ENCODE measurements at regions not wholly inside any gene's neighbourhood (a gene's known extent, or its start where the extent isn't known, plus 50 kb on each side); places are given as distances from the start of the nearest gene placed in this dataset.

DNA sequence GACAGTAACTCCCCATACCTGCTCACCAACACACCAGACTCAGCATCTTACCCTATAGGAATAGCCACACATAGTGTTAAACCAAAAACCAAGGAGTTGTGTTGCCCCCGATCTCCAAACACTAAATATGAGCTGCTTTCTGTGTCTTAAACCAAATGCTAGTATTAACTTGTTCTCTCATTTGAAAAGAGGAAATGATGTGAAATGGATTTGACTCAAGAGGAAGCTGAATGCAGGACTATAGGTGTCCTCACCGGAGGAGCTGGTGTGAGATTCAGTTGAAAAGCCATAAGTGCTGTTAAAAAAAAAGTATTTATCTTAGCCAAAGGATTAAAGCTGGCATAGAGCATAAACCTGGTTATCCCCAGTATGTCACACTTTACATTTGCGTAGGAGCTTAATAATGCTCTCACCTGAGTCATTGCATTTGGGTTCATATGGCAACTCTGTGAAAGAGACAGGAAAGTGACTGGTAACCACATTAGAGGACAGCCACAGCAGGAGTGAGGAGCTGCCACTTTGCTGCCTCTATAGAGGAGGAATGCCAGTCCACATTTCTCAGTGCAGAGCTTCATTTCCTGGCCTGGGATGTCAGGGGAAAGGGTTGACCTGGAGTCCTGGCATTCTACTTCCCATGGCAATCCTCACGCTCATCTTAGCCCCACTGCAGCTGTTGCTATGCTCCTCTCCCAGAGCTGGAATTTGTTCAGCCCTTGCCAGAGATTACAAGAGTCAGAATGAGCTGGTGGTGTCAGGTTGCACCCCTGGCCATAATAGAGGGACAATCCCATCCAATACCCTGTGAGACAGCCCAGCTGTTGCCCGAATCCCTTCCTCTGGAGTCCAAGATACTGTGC is 143.3 kb upstream of the ANKFN1 start:
- TF ChIP-seq GATA3 (IDR thresholded peaks at IDR 0.05; ENCODE audit: low read depth, low read length) (no peak), GATA2 (IDR thresholded peaks at IDR 0.05; ENCODE audit: low read depth, low read length) (no peak)

GRCh38 chr17:56011406-56012131 is 141.7 kb upstream of the ANKFN1 start:
- TF ChIP-seq GATA2 (IDR thresholded peaks at IDR 0.05; ENCODE audit: low read depth, low read length) (no peak), GATA3 (IDR thresholded peaks at IDR 0.05; ENCODE audit: low read depth, low read length) (no peak)

DNA sequence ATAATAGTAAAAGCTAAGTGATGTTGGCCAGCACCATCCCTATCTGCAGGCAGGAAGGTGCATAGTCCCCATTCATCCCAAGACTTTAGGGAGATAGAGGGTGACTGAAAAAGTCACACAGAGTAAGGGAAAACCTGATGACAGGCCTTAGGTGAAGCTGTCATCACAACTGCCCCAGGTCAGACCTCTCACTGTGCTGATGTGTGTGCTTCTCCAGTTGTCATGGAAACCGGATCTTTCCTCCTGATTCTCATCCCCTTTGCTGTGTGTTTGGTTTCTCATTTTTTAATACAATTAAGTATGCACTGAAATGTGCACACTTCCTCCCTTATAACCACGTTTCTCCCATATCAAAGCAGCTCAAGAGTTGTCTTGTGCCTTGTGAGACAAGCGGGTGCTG is 135.1 kb upstream of the ANKFN1 start:
- no peak for TF ChIP-seq GATA2 (IDR thresholded peaks at IDR 0.05; ENCODE audit: low read depth, low read length)
- no peak for TF ChIP-seq GATA3 (IDR thresholded peaks at IDR 0.05; ENCODE audit: low read depth, low read length)

DNA sequence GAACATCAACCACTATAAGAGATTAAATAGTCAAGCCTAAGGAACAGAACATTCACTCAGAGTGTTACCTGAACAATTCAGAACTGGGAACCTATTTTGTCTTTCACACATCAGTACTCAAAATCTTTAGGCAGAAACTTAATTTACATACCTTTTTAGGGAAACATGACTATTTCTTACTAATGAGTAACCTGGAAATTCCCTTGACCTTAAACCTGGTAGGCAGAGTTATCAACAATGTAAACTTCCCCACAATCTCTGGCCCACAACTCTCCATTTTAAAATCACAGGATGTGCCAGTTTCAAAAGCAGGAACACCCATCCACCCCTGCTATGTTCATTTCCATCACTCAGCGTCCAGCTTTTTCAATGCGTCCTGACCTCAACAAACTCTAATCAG is 132.9 kb upstream of the ANKFN1 start:
- TF ChIP-seq GATA2 (IDR thresholded peaks at IDR 0.05; ENCODE audit: low read depth, low read length) = no peak
- TF ChIP-seq GATA3 (IDR thresholded peaks at IDR 0.05; ENCODE audit: low read depth, low read length) = no peak

DNA sequence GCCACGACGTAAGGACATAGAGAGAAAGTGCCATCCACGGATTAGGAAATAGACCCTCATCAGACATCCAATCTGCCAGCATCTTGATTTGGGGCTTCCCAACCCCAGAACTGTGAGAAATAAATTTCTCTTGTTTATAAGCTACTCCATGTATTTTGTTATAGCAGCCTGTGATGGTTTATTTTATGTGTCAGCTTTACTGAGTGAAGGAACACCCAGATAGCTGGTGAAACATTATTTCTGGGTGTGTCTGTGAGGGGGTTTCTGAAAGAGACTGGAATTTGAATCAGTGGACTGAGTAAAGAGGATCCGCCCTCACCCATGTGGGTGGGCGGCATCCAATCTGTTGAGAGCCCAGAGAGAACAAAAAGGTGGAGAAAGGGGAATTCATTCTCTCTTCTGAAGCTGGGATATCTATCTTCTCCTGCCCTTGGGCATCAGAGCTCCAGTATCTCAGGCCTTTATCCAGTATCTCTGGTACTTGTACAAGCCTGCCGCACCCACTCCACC is 131.5 kb upstream of the ANKFN1 start:
- no peak for TF ChIP-seq GATA3 (IDR thresholded peaks at IDR 0.05; ENCODE audit: low read depth, low read length)
- no peak for TF ChIP-seq GATA2 (IDR thresholded peaks at IDR 0.05; ENCODE audit: low read depth, low read length)

DNA sequence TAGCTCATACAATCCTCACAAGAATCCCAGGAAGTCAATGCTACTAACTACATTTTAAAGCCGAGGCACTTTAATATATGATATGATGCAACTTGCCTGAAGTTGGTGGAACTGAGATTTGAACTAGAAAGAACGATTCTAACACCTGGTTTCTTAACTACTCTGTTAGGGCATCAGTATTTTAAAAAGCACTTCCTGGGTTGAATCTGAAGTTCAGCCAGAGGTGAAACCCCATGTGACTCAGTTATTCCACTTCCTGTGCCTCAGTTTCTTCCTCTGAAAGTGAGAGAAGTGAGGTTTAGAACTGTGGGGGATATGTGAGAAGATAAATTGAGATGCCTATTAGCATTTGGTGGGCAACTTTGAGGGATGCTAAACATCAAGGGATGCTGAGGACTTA is 129.4 kb upstream of the ANKFN1 start:
- TF ChIP-seq GATA2 (IDR thresholded peaks at IDR 0.05; ENCODE audit: low read depth, low read length) (no peak), GATA3 (IDR thresholded peaks at IDR 0.05; ENCODE audit: low read depth, low read length) (no peak)

GRCh38 chr17:56026915-56027314 is 126.4 kb upstream of the ANKFN1 start:
- TF ChIP-seq GATA3 (IDR thresholded peaks at IDR 0.05; ENCODE audit: low read depth, low read length) (no peak), GATA2 (IDR thresholded peaks at IDR 0.05; ENCODE audit: low read depth, low read length) (no peak)

- TF ChIP-seq GATA2 (IDR thresholded peaks at IDR 0.05; ENCODE audit: low read depth, low read length) = no peak
- no peak for TF ChIP-seq GATA3 (IDR thresholded peaks at IDR 0.05; ENCODE audit: low read depth, low read length)
Observed at GRCh38 chr17:56028837-56029236, 124.4 kb upstream of the ANKFN1 start.

DNA sequence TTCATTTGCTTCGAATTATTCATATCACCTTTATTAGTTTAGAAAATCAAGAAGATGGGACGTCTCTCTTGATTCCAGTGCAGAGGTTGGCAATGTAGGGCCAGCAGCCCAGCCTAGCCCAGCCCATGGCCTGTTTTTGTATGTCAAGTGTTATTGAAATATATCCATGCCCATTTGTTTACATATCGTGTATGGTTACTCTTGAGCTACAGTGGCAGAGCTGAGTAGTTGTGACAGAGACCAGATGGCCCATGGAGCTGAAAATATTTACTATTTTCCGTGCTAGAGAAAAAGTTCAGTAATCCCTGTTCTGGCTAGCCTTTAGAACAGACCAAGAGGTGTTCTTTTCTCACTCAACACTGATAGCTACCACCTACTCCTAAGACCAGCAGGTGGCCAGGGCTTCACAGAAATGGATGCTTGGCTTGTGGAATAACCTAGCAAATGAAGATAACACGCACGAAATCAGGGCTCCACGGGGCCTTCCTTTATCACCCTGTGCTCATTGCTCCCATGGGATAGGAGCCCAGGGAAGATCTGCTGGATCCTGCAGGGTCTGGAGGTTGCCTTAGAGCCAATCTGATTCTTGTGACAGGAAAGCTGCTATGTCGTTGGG is 123.2 kb upstream of the ANKFN1 start:
- no peak for TF ChIP-seq GATA3 (IDR thresholded peaks at IDR 0.05; ENCODE audit: low read depth, low read length)
- TF ChIP-seq GATA2 (IDR thresholded peaks at IDR 0.05; ENCODE audit: low read depth, low read length) = no peak

- TF ChIP-seq GATA3 (IDR thresholded peaks at IDR 0.05; ENCODE audit: low read depth, low read length) (no peak), GATA2 (IDR thresholded peaks at IDR 0.05; ENCODE audit: low read depth, low read length) (no peak)
Observed at GRCh38 chr17:56031636-56032035, 121.6 kb upstream of the ANKFN1 start.

GRCh38 chr17:56034197-56034635 is 119.1 kb upstream of the ANKFN1 start:
- TF ChIP-seq GATA3 (IDR thresholded peaks at IDR 0.05; ENCODE audit: low read depth, low read length) (no peak), GATA2 (IDR thresholded peaks at IDR 0.05; ENCODE audit: low read depth, low read length) (no peak)

DNA sequence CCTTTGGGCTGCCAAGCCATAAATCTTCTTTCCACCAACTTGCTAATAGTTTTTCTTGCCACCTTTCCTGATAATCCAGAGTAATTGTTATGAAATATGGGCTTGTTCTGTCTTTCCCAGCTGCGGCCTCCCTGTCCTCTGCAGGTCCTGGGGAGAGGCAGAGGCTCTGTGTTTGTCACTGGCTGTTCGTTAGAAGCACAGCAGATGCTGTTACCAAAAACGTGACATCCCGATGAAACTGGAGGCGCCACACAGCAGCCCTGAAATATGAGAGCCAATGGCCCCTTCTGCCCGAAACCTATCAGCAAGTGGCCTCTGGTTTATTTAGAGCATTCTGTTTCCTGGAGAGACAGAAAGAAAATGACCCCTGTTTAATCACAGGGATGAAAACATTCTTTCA is 115.1 kb upstream of the ANKFN1 start:
- TF ChIP-seq GATA2 (IDR thresholded peaks at IDR 0.05; ENCODE audit: low read depth, low read length) (no peak), GATA3 (IDR thresholded peaks at IDR 0.05; ENCODE audit: low read depth, low read length) (no peak)

DNA sequence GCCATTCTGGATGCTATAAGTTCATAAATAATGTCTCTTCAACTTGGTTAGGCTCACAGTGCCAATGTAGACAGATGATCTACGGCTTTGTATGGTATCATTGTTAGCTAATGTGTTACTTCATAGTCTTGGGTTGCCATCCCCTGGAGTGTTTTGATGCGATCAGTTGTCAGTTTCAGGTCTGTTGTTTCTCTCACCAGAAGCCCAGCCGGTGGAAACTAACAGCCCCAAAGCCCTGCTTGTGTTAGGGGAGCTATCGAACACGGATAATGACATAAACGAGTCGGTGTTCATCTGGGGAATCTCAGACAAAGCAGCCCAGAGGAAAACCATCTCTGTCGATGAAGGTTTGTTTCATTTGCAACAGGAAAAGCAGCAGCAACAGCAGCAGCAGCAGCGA is 107.4 kb upstream of the ANKFN1 start:
- TF ChIP-seq GATA3 (IDR thresholded peaks at IDR 0.05; ENCODE audit: low read depth, low read length) (no peak), GATA2 (IDR thresholded peaks at IDR 0.05; ENCODE audit: low read depth, low read length) (no peak)

DNA sequence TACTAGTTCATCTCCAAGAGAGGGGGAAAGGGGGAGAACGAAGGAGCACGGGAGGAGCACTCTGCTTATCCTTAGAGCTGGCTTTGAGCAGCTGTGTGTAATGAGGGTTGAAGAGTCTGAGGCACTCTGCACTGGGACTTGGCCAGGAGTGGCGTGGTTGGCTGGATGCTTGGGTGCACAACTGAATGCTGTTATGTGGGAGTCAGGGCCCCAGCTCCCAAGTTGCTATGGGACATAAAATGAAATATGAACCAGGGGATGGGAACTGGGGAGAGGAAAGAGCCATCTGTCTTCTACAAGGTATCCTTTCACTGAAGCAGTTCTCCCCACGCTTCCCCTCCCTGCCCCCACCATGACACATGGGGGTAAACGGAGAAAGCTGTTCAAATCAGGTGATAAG is 105.9 kb upstream of the ANKFN1 start:
- TF ChIP-seq GATA3 (IDR thresholded peaks at IDR 0.05; ENCODE audit: low read depth, low read length) (no peak), GATA2 (IDR thresholded peaks at IDR 0.05; ENCODE audit: low read depth, low read length) (no peak)
